ENCODE measurements at regions not wholly inside any gene's neighbourhood (a gene's known extent, or its start where the extent isn't known, plus 50 kb on each side); places are given as distances from the start of the nearest gene placed in this dataset.
A peak's percentile ranks its signal among the peaks of the same experiment; 100 is the strongest.

DNA sequence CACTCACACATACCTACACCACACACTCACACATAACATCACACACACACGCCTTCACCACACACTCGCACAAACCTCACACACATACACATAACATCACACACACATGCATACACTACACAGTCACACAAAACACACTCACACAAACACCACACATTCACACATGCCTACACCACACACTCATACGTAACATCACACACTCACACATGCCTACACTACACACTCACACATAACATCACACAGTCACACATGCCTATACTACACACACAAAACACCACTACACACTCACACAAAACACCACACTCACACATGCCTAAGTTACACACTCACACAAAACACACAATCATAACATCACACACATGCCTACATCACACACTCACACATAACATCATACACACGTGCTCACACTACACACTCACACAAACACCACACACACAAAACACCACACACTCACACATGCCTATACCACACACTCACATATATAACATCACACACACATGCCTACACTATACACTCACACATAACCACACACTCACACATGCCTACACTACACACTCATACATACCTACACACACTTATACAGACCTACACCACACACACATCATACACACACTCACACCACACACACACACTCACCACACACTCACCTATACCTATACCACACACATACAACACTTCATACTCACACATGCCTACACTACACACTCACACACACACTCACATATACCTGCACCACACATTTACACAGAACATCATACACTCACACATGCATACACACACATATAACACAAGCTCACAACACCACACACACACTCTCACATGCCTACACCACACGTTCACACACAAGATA, 383.5 kb downstream of the C6orf118 start (continued):
- TF ChIP-seq ZNF12 (CRISPR knock-in tag; IDR thresholded peaks at IDR 0.05) (no peak), NONO (IDR thresholded peaks at IDR 0.05) (0 out of 2 replicates have a peak, but pooled peaks have one; percentile 31), NONO (CRISPR knock-in tag; conservative IDR thresholded peaks at IDR 0.05) (no peak), LCORL (IDR thresholded peaks at IDR 0.05) (peak; percentile 10; the same call in 1 of the 2 replicates), LCORL (CRISPR knock-in tag; IDR thresholded peaks at IDR 0.05) (no peak), PLRG1 (conservative IDR thresholded peaks at IDR 0.05) (peak; percentile 1; the same call in 1 of the 2 replicates), ATF4 (CRISPR knock-in tag; IDR thresholded peaks at IDR 0.05) (no peak), RAD51 (IDR thresholded peaks at IDR 0.05; ENCODE audit: borderline replicate concordance) (peak; percentile 7; the same call in 1 of the 2 replicates), MNT (IDR thresholded peaks at IDR 0.05) (peak; percentile 93), ZNF788 (CRISPR knock-in tag; IDR thresholded peaks at IDR 0.05; ENCODE audit: borderline replicate concordance) (no peak), ZNF646 (CRISPR knock-in tag; IDR thresholded peaks at IDR 0.05) (peak; percentile 73; the same call in 1 of the 2 replicates), IKZF1 (IDR thresholded peaks at IDR 0.05) (0 out of 2 replicates have a peak, but pooled peaks have one; percentile 67), PHB2 (IDR thresholded peaks at IDR 0.05; ENCODE audit: partially characterized antibody) (peak; percentile 68), SP1 (IDR thresholded peaks at IDR 0.05) (0 out of 2 replicates have a peak, but pooled peaks have one; percentile 44), SP1 (CRISPR knock-in tag; IDR thresholded peaks at IDR 0.05) (no peak), ZNF510 (CRISPR knock-in tag; IDR thresholded peaks at IDR 0.05; ENCODE audit: low read depth) (no peak)
- TF ChIP-seq, protein P1, sequence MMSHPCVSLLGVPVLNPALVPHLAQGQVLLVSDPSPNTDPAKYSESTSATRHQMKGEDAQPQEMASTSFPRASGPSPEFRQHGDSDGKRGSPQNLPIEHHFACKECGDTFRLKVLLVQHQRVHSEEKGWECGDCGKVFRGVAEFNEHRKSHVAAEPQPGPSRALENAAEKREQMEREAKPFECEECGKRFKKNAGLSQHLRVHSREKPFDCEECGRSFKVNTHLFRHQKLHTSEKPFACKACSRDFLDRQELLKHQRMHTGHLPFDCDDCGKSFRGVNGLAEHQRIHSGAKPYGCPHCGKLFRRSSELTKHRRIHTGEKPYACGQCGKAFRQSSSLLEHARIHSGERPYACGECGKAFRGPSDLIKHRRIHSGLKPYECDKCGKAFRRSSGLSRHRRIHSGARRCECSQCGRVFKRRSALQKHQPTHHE (CRISPR knock-in tag; IDR thresholded peaks at IDR 0.05; ENCODE audit: borderline replicate concordance): no peak

Measured in HepG2 (cell line).